GM18909 (cell line): ENCODE measurements at regions not wholly inside any gene's neighbourhood (a gene's known extent, or its start where the extent isn't known, plus 50 kb on each side); places are given as distances from the start of the nearest gene placed in this dataset.

ENCODE experiments used
- ATAC-seq: cut with Tn5 transposase; IDR thresholded peaks from one replicate; pipeline ENCODE4 v1.9.1; 2021; ENCODE audit warnings: mild to moderate bottlenecking; ENCODE audit not compliant: unreplicated experiment, poor library complexity

DNA sequence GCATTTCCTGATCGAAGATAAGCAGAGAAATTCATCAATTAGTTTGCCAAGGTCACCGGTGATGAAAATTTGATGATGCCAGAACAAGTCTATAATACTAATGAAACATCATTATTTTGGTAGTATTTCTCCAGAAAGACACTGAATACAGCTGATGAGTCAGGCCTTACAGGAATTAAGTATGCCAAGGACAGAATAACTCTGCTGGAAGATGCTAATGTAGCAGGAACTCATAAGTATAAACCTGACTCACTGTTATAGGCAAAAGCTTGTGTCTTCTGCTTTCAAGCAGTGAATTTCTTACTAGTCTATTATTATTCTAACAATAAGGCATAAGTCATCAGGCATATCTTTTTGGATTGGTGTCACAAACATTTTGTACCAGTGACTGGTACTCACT lies 1825.1 kb upstream of the IGFBP7 start:
- ATAC-seq, result no peak

DNA sequence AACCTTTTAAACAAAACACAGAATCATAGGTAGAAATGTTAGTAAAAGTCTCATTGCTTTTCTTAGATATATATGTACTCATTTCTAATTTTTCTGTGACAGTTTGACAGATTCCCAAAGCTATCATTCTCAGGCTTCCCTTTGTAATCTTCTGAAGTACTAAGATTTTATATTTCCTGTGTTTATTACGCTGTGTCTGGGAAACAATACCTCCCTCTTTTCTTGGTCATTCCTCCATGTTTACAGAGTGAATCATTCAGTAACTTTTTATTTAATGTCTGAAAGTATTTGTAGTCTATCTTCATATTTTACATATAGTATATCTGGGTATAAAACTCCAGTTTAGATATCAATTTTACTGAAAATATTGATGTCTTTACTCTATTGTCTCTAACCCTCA lies 1826.3 kb upstream of the IGFBP7 start:
- ATAC-seq, result no peak

DNA sequence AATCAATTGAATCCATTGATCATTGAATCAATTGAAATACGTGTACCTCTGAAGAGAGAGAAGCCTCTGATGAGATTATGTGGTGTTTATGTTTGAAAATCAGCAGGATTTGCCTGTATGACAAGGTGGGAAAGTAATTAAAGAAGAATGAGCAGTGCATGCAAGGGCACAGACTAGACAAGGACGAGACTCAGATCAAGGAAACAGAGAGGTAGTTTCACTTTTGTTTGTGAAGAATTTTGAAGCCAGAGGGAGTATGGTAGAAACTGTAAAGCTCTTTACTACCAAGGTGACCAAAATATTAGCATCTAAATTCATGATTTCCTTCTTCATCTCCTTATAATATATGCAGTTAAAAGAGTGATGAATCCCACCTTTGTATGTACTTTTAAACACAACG lies 1830.0 kb upstream of the IGFBP7 start:
- ATAC-seq, result no peak

DNA sequence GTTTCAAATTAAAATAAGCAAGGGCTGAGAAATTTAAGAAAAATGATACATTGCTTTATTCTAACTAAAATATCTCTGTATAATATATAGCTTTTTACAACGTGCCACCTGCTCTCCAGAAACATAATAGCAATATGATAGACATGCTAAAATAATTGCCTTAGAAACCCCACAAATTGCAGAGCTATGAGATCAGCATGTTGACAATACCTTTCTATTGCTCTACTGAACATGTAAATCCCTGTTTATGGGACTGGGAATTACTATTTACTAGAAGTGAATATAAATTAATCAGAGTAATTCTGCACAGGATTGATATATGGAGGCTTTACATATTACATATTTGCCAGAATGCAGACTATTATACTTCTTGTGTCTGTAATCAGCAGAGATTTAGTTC lies 1831.1 kb upstream of the IGFBP7 start:
- ATAC-seq, result no peak

DNA sequence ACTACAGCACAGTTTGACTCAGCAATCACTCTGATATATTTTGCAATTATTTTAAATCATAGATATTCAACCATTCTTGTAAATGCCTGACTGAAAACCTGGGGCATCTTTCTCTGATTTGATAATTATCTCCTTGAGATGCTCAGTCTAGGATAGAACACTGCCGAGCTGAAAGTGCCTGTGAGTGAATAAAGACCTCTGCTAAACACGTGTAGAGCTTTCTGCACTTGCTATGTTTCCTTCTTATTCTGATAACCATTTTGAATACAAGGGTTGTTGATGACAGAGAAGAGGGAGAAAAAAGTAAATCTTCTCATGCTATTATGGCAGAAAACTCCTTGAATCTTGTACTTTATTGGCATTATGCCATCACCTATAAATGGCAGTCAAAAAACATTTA lies 1843.4 kb upstream of the IGFBP7 start:
- ATAC-seq, result no peak

DNA sequence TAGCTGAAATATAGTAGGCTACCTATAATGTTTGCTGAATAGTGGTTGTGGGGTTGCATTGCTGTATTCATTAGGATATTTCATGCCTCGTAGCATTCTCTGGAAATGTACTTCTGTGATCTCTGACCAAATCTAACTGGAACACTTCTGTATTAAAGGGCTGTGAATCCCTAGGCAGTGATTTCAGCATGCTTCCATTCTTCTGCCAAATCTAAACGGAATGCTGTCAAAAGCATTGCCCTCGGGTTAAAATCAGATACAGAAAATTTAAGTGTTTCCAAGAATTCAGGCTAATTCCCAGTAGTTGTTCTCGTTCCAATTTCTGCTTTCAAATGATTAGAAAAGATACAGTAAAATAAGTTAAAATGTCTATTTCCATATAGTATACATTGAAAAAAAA lies 1847.5 kb upstream of the IGFBP7 start:
- no peak for ATAC-seq

DNA sequence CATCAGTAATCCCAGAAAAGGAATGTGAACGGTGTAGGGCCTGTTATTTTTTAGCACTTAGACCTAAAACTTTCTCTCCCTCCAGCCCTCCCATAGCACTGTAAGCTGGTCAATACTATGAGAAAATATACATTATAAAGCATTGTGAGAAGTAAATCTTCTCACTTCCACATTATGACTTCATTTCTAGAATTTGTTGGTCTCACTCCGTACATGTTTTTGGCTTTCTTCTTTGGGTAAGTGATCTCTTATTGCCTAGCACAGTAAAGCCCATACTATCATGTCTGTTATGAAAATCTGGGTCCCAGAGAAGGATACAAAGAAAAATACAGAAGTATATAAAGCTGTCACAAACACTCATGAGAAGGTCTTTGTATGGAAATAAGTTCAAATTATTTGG lies 1851.1 kb upstream of the IGFBP7 start:
- no peak for ATAC-seq

DNA sequence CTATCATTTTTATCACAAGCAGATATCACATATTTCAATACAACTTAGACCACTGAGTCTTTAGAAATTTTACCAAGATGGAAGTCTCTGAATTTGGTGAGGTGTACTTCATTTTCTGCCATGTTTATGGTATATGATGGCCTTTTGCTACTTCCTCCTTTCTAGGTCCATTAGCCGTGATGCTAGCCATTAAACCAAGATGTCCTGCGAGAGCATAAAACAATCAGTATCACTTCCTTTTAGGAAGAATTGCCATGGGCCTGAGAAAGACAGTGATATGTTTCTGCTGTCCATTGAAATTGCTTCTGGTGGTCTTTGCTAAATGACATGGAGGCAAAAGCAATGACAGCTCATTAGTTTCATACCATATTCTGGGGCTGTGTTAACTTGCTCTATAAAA lies 1851.7 kb upstream of the IGFBP7 start:
- ATAC-seq, result no peak

DNA sequence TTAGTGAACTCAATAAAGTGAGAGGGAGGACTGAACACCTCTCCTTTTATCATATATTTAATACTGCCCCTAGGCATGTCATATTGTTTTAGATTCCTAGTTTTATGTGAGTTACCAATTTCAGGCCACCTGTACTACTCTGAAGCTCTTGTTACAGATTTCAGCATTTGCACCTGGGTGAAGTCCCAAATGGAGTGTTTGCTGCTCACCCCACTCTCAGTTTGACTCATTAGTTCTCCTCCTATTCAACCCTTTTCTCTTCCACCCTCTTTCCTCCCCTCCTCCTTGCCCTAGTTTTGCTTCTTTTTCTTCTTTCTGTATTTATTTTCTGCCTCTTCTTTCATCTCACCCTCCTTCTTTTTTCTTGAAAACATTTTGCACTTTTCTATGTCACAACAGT lies 1852.2 kb upstream of the IGFBP7 start:
- ATAC-seq, result no peak

DNA sequence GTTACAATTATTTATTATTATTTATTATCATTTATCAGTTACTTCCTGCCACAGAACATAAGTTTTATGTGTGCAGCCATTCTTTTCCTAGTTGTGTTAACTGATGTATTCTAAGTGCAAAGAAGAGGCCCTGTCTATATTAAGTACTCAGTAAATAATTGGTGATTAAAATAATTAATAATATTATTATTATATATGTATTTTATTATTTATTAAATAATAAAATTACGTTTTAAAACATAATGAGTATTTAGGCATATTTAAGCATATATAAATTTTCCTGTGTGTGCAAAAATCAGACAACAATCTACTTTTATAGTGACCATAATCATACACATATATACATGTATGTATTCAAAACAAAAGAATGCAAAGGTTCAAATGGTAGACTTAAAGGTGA lies 1871.6 kb upstream of the IGFBP7 start:
- no peak for ATAC-seq

DNA sequence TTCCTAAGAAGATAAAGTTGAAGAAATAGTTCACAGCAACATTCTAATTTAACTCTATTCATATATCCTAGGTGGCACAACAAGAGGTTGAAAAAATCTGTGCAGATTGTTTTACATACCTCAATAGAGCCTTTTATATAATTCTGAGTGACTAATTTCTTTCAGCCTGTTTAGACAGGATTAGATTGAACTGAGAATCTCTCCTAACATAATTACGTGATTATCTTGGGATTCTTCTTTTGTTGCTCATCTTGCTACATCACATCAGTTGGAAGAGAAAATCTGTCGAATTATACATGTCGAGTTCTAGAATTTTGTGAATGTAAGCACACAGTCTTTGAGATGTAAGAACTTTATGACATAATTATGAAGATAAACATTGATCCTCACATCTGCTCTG lies 1873.7 kb upstream of the IGFBP7 start:
- ATAC-seq, result no peak

DNA sequence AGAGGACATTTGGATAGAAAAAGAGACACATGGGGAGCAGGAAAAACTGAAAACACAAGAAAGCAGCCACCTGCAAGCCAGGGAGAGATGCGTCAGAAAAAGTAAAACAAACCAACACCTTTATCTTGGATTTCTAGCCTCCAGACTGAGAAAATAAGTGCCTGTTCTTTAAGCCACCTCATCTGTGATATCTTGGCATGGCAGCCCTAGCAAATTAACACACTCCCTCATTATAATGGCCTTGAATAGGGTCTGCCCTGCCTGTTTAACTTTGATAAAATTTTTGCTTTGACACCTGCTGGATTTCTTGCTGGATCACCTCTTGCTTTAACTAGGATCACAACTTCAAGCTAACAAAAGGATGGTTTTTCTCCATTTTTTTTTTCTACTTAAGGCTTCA lies 1892.0 kb upstream of the IGFBP7 start:
- no peak for ATAC-seq

DNA sequence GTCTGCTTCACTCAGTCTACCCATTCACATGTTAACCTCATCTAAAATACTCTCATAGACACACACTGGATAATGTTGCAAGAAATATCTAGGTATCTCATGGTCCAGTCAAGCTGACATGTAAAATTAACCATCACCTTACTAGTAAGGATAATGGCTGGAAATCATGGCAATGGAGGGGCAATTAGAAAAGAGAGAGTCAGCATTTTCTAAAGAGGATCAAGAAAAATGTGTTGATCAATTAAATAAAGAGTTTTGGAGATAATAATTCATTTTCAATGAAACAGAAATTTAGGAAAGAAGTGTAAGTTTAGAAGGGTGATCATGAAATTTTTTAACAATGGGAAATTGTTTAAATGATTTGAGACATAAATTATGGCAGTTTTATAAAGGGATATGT lies 1914.1 kb upstream of the IGFBP7 start:
- no peak for ATAC-seq

DNA sequence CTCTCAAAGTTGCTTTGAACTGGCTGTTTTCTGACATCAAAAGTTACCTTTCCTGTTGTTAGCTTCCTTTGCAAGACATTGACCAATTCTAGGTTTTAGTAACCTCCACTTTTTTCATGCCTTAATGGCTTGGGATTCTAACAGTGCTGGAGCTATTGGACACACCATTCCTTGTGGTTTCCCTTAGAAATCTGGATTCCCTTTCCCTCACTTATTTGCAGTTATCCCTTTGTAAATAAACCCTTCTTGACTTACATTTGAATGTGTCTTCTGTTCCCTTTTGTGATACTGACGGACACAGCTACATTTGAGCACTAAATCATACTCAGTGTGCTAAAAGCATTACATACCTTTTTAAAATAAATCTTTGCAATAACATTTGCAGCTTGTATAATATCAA lies 1927.6 kb upstream of the IGFBP7 start:
- ATAC-seq, result no peak

DNA sequence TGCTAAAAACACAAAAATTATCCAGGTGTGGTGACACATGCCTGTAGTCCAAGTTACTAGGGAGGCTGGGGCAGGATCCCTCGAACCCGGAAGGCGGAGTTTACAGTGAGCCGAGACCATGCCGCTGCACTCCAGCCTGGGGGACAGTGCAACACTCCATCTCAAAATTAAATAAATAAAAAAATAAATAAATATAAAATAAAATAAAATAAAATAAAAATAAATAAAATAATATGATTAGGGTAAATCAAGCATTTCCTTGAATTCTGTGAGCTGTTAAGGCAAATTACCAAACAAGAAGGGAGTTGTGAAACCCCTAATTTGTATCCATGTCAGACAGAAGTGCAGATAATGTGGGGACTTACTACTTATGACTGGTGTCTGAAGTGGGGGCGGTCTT lies 1928.9 kb upstream of the IGFBP7 start:
- no peak for ATAC-seq

DNA sequence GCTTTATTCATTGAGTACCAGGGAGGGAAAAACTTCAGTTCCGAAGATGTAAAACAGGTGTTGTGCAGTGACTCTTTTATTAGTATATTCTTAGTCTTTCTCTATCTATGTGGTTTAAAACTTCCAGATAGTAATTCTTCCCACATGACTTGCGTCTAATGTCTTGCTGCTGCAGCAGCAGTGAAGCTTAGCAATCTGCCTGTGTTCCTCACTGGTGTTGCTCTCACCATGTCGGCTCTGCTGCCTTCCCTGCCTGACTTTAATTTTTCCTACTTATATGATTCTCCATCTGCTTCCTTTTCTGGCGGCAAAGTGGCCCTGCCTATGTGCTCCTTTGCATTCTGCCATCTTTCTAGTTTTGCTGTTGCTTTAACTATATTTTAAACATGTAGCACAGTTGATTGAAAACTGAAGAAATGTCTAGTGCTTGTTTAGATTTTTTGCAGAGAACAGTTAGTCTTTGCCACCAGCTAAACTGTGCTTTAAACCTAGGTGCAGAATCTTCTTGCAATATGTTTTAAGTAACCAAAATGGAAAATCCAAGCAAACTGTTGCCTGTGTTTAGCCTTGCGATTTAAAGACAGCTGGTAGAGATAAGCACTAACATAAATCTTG lies 1934.2 kb upstream of the IGFBP7 start:
- no peak for ATAC-seq

DNA sequence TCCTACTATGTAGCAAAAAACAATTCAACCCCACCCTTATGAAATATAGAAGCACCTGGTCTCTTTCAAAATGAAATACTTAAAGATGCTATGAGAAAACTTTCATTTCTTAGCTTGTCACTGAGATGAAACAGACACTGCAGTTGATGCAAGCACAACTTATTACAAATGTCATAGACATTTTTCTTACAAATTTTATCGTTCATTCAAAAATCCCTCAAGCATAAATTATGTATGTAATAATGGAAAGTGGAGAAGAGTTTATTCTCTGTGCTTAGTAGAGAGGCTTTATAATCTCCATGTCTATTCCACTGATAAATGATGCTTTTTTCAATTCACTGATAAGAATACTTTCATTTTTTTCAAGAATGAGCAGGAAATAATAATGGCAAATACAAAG lies 1943.9 kb upstream of the IGFBP7 start:
- ATAC-seq, result no peak

DNA sequence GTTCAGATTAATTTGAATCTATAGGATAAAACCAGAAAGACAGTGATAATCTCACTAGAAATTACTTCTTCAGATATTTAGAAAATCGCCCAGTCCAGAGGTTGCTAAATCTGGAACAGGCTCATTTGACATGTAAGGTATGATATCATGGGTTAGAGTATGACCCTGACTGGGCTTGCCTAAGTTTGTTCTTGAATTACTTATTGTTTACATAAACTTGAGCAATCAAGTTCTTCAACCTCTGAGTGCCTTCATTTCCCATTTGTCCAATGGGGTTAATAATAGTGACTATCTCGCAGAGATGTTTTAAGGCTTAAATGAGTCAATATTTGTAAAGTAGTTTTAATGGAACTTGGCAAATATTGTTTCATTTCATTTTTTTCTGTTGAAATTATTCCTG lies 1947.6 kb upstream of the IGFBP7 start:
- no peak for ATAC-seq

DNA sequence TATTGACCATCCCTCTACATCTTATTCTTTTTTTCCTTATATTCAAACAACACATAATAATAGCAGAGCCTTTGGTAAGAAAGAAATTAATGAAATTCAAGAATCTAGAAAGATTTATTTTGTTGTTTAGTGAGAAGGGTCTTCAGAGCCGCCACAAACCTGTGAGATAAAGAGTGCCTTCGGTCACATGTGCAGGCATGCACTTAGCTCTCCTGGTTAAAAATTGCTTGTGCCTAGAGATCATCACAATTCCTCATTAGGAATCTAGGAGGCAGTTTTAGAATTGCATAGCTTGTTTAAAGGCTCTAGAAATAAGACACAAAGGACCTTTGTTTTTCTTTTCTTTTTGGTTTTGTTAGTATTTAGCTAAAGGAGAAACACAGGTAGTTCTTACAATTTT lies 1948.4 kb upstream of the IGFBP7 start:
- no peak for ATAC-seq

DNA sequence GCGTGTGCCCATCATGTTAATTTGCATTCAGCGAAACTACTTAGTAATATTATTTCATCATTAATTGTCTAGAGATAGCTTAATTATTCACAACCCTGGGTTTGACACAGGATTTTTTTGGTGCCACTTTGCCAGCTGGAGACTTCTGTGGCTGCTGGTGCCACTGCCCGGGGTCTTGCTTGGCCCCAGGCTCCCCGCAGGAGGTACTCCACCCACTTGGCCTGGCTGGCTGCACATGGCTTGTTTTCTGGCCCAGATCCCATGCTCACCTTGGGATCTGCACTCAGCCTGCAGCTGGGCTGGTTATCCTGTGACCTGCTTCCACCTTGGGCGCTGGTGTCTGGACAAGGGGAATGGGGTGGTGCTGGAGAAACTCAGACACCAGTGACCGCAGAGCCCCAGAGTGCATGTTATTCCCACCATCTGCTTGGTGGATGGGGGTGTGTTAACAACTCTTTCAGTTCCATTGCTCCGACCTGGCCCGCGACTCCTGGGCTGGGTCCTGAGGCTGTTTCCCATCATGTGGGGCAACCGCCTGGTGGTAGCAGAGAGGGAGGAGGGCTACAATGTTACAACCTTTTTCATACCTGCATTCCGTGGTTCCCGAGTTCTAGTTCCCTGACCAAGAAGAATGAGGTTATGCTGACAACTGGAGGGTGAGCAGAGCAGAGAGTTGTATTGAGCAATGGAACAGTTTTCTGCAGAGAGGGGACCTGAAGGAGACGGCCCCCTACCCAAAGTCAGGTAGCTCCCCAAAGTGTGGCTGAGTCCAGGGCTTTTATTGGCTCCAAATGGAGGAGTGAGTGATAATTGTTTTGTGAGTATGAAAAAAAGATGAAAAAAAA lies 1950.0 kb upstream of the IGFBP7 start:
- no peak for ATAC-seq

DNA sequence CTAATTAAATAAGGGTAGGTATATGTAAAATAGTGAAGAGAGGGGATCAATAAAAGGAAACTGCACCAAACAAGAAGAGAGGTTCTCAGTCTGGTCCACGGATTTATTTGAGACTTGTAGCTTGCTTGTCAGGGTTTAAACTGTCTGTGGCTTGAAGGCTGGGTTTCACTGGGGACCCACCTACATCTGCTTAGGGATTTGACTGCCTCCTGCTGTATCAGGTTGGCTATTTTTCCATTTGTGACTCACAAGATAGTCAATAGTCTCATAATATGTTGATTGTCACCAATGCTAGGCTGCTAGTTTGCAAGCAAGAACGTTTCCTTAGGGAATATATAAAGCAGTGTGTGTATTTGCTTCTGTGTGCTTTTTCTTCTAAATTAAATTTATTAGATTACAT lies 1950.7 kb upstream of the IGFBP7 start:
- ATAC-seq, result no peak

DNA sequence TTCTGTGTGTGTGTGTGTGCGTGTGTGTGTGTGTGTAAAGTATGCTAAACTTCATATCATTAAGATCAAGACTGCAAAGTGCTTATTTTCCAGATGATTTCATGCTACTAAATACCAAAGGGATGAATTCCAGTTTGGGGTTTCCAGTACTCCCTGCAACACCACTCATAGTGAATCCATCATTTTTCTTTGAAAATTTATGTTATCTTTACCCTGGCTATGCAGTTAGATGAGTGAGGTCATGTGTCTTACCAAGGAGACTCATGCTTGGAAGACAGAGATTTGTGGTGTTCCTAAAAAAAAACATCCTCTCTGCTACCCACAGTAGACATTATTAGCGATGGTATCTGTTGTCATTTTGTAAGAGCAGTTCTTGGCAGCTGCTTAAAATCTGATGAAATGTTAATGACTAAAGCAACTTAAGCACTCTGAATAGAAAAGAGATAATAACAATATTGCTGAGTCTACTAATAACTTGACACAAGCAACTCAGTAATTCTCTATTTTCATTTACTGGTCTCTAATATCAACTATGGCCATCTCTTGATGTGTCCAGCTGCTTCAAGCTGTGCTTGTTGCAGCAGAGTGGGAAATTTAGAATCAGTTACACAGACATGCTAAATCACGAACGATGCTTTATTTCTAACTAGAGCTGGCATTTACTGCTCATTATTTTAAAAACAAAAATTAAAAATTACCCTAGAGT lies 1953.0 kb upstream of the IGFBP7 start:
- no peak for ATAC-seq
